ENCODE measurements at regions not wholly inside any gene's neighbourhood (a gene's known extent, or its start where the extent isn't known, plus 50 kb on each side); places are given as distances from the start of the nearest gene placed in this dataset.

DNA sequence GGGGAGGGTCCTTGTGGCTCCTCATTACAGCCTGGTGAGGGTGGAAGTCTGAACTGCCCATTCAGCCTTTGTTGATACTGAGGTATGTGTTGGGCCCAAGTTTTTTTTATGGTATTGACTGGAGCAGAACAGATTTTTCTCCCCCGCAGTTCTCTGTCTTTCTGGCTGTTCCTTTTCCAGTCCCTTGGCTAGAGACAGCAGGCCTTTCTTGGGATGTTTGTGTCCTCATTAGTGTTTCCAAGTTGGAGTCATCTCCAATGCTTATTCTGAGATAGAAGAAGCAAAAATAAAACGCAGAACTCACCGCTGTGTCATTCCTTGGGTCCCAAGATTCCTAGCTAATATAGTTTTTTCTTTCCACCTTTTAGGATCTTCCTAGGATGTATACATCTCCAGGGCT is 193.3 kb downstream of the RAMP3 start:
- no peak for TF ChIP-seq CTCF (IDR thresholded peaks at IDR 0.05; ENCODE audit: borderline replicate concordance, control extremely low read depth, extremely low read depth, insufficient read depth, missing control alignments)
- no peak for DNase-seq (ENCODE audit: low spot score)
- in situ Hi-C loops (cut with MboI; ENCODE audit: low sequenced_read_pairs, unreplicated experiment), result no loop called here

GRCh38 chr7:45358287-45358686 is 200.7 kb downstream of the RAMP3 start:
- in situ Hi-C loops (cut with MboI; ENCODE audit: low sequenced_read_pairs, unreplicated experiment), result no loop called here
- DNase-seq (ENCODE audit: low spot score), result no peak
- no peak for TF ChIP-seq CTCF (IDR thresholded peaks at IDR 0.05; ENCODE audit: borderline replicate concordance, control extremely low read depth, extremely low read depth, insufficient read depth, missing control alignments)

DNA sequence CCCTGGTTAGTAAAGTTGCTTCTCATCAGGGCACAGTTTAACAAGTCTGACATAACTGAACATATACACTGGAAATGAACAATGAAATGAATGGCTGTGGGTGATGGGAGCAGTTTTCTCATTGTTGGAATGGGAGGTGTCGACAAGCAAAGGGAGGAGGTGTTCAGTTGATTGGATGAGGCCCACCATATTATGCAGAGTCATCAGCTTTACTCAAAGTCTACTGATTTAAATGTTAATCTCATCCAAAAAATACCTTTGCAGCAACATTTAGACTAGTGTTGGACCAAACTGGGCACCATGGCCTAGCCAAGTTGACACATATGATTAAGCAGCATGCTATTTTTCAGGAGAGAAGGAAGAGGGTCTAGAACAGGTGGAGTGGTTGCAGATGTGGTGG is 201.7 kb downstream of the RAMP3 start:
- in situ Hi-C loops (cut with MboI; ENCODE audit: low sequenced_read_pairs, unreplicated experiment), result no loop called here
- DNase-seq (ENCODE audit: low spot score), result no peak
- no peak for TF ChIP-seq CTCF (IDR thresholded peaks at IDR 0.05; ENCODE audit: borderline replicate concordance, control extremely low read depth, extremely low read depth, insufficient read depth, missing control alignments)

DNA sequence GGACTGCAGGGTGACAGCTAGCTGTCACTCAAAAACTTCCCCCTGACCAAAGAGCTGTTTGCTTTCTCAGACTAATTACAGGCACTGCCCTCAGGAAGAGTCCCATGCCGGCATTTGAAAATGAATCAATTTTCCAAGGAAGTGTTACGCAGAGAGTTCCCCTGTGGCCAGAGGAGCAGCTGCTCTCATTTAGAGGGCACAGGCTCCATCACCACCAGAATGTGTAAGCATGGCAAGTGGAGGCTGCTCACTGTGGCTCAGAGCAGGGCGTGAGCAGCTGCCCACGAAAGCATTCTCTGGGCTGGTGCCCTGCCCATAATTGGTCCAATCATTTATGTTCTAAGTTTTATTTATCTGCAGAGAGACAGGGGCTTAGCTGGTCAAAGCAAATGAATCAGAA is 202.2 kb downstream of the RAMP3 start:
- TF ChIP-seq CTCF (IDR thresholded peaks at IDR 0.05; ENCODE audit: borderline replicate concordance, control extremely low read depth, extremely low read depth, insufficient read depth, missing control alignments), result no peak
- no peak for DNase-seq (ENCODE audit: low spot score)
- in situ Hi-C loops (cut with MboI; ENCODE audit: low sequenced_read_pairs, unreplicated experiment), result no loop called here

GRCh38 chr7:45363669-45364068 is 206.1 kb downstream of the RAMP3 start:
- TF ChIP-seq CTCF (IDR thresholded peaks at IDR 0.05; ENCODE audit: borderline replicate concordance, control extremely low read depth, extremely low read depth, insufficient read depth, missing control alignments), result no peak
- no peak for DNase-seq (ENCODE audit: low spot score)
- in situ Hi-C loops (cut with MboI; ENCODE audit: low sequenced_read_pairs, unreplicated experiment), result no loop called here

- DNase-seq (ENCODE audit: low spot score), result no peak
- in situ Hi-C loops (cut with MboI; ENCODE audit: low sequenced_read_pairs, unreplicated experiment), result no loop called here
- no peak for TF ChIP-seq CTCF (IDR thresholded peaks at IDR 0.05; ENCODE audit: borderline replicate concordance, control extremely low read depth, extremely low read depth, insufficient read depth, missing control alignments)
Measured at GRCh38 chr7:45365341-45365740, 207.8 kb downstream of the RAMP3 start.

DNA sequence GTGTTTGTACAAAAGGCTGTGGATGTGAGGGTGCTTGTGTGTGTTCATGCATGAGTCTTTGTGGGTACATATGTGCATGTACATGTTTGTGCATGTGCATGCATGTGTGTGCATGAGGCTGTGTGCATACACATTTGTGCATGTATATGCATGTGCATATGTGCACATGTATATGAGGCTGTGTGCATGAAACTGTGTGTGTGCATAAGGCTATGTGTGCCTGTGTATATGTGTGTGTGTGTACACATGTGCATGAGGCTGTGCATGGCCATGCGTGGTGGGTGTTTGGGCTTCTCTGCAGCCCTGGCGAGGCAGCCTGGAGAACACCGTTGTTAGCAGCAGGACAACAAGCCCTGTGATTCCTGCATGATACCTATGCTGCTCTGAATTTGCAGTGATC is 207.7 kb upstream of the ADCY1 start:
- DNase-seq (ENCODE audit: low spot score), result no peak
- in situ Hi-C loops (cut with MboI; ENCODE audit: low sequenced_read_pairs, unreplicated experiment), result no loop called here
- TF ChIP-seq CTCF (IDR thresholded peaks at IDR 0.05; ENCODE audit: borderline replicate concordance, control extremely low read depth, extremely low read depth, insufficient read depth, missing control alignments), result no peak

Measured in GM13976 (cell line).